OCI-LY7 (cell line): ENCODE measurements at regions not wholly inside any gene's neighbourhood (a gene's known extent, or its start where the extent isn't known, plus 50 kb on each side); places are given as distances from the start of the nearest gene placed in this dataset.
"Not testable (repeated sequence)": the region's sequence is repeated elsewhere in the genome, so short reads cannot be mapped to it uniquely, and the experiment has no call there.

Experiments used
- BruUV-seq: library from RNA; stranded (reverse); fragments of 400-500 nt; replicated peaks from 2 replicates; lab custom pipeline; 2021; lab: Mats Ljungman, UMichigan
- CTCF ChIA-PET: fragments of 300-600 bp; sonication (Branson Sonifier 250); formaldehyde crosslinking; loops from one replicate; lab custom pipeline; 2022; ENCODE audit warnings: antibody characterized with exemption; ENCODE audit not compliant: unreplicated experiment; lab: Charles Lee
- POLR2A ChIA-PET: fragments of 300-600 bp; sonication (Branson Sonifier 250); formaldehyde crosslinking; loops from one replicate; lab custom pipeline; 2022; ENCODE audit warnings: antibody characterized with exemption; lab: Charles Lee
- DNase-seq: peaks from one replicate; pipeline ENCODE4 v3.0.0-alpha.2; 2015; ENCODE audit warnings: low spot score
- H2AFZ ChIP-seq: fragments of 200-600 bp; sonication (generic), shearing (Covaris generic); 2 replicates; pipeline ENCODE4 v1.6.1; 2014; ENCODE audit warnings: mild to moderate bottlenecking, antibody characterized with exemption, low read length, moderate library complexity
- H3K27ac ChIP-seq: fragments of 200-600 bp; sonication (generic); 2 replicates; pipeline ENCODE4 v1.5.1; 2014; ENCODE audit warnings: mixed run types, low read depth, mild to moderate bottlenecking, moderate library complexity, low read length, inconsistent platforms; ENCODE audit not compliant: poor library complexity, severe bottlenecking
- H3K36me3 ChIP-seq: fragments of 200-600 bp; sonication (generic); 2 replicates; pipeline ENCODE4 v1.6.1; 2014; ENCODE audit warnings: mild to moderate bottlenecking, antibody characterized with exemption, low read length, moderate library complexity, mixed read lengths; ENCODE audit not compliant: insufficient read depth
- H3K4me1 ChIP-seq: fragments of 200-600 bp; sonication (generic); 2 replicates; pipeline ENCODE4 v1.5.1; 2014; ENCODE audit warnings: mild to moderate bottlenecking, low read length; ENCODE audit not compliant: insufficient read depth, poor library complexity, severe bottlenecking
- H3K4me2 ChIP-seq: fragments of 200-600 bp; sonication (generic); 2 replicates; pipeline ENCODE4 v1.6.1; 2014; ENCODE audit warnings: mild to moderate bottlenecking, low read length
- H3K4me3 ChIP-seq: fragments of 200-600 bp; sonication (generic); 2 replicates; pipeline ENCODE4 v1.5.1; 2014; ENCODE audit warnings: mild to moderate bottlenecking, low read depth, low read length; ENCODE audit not compliant: poor library complexity, severe bottlenecking
- H3K79me2 ChIP-seq: fragments of 200-600 bp; sonication (generic); 2 replicates; pipeline ENCODE4 v1.6.1; 2016; ENCODE audit warnings: low read depth, mild to moderate bottlenecking, low read length, moderate library complexity, mixed read lengths; ENCODE audit not compliant: insufficient read depth
- H3K9me2 ChIP-seq: fragments of 200-600 bp; sonication (generic); 2 replicates; pipeline ENCODE4 v1.6.1; 2016; ENCODE audit warnings: mild to moderate bottlenecking, low read length, mixed read lengths; ENCODE audit not compliant: insufficient read depth
- H3K9me3 ChIP-seq: fragments of 200-600 bp; sonication (generic); 2 replicates; pipeline ENCODE4 v1.6.1; 2014; ENCODE audit warnings: mild to moderate bottlenecking, mixed run types, low read length, mixed read lengths
- H4K20me1 ChIP-seq: fragments of 200-600 bp; sonication (generic); 2 replicates; pipeline ENCODE4 v1.6.1; 2014; ENCODE audit warnings: mild to moderate bottlenecking, antibody characterized with exemption, low read length, moderate library complexity, mixed read lengths; ENCODE audit not compliant: insufficient read depth
- EZH2phosphoT487 ChIP-seq: fragments of 200-600 bp; sonication (generic); IDR thresholded peaks from 2 replicates; pipeline ENCODE4 v1.6.1; 2018; ENCODE audit warnings: low read depth, borderline replicate concordance, mild to moderate bottlenecking, mixed run types, antibody characterized with exemption, low read length, moderate library complexity, mixed read lengths
- intact Hi-C: fragments of 100-400 bp; cut with micrococcal nuclease; formaldehyde crosslinking; loops from one replicate; pipeline ENCODE4 v1.10.0; 2022; ENCODE audit not compliant: unreplicated experiment
- TF ChIP-seq, protein P1 (sequence below): fragments of 200-600 bp; sonication (generic); conservative IDR thresholded peaks from 2 replicates; pipeline ENCODE4 v1.5.1; 2014; ENCODE audit warnings: mild to moderate bottlenecking, antibody characterized with exemption, low read length, moderate library complexity, mixed read lengths

DNA sequence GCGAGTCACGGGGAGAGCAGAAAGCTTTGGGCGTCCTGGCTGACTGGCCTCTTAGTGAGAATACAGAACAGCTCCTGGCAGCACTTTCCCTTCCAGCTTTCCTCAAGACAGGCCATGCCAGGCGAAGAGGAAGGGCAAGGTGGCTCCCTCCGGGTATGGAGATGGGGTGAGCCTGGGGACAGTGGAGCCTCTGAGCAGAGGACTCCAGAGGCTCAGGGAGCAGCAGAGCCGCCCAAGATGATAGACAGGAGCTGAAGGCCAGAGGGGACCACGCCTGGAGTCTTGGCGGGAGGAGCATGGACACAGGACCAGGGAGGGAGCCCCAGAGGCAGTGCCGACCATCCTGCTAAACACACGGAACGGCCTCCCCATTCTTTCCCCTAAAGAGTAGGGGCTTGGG, 229.1 kb downstream of the TM9SF2 start:
- Histone ChIP-seq H4K20me1 (no peaks in the 10 kb centered on the region), H3K4me3 (no peak overlapping the region), H3K27ac (no peak overlapping the region), H3K4me2 (no peak overlapping the region), H3K36me3 (no peaks in the 10 kb centered on the region), H3K79me2 (no peaks in the 10 kb centered on the region), H3K9me3 (no peaks in the 10 kb centered on the region), H2AFZ (no peak overlapping the region), H3K9me2 (no peaks in the 10 kb centered on the region), H3K4me1 (no peaks in the 10 kb centered on the region)
- DNase-seq: no peak
- POLR2A ChIA-PET: interaction anchor here (0.5 kb wide), 1 partner anchor 8 kb away, joined by 3 read pairs; no protein-coding TSS in a partner anchor
- no TSS peak for BruUV-seq
- intact Hi-C loops: no loop called here
- TF ChIP-seq EZH2phosphoT487: no peak
- TF ChIP-seq, protein P1, sequence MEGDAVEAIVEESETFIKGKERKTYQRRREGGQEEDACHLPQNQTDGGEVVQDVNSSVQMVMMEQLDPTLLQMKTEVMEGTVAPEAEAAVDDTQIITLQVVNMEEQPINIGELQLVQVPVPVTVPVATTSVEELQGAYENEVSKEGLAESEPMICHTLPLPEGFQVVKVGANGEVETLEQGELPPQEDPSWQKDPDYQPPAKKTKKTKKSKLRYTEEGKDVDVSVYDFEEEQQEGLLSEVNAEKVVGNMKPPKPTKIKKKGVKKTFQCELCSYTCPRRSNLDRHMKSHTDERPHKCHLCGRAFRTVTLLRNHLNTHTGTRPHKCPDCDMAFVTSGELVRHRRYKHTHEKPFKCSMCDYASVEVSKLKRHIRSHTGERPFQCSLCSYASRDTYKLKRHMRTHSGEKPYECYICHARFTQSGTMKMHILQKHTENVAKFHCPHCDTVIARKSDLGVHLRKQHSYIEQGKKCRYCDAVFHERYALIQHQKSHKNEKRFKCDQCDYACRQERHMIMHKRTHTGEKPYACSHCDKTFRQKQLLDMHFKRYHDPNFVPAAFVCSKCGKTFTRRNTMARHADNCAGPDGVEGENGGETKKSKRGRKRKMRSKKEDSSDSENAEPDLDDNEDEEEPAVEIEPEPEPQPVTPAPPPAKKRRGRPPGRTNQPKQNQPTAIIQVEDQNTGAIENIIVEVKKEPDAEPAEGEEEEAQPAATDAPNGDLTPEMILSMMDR: no peak
- CTCF ChIA-PET: no interaction called here

DNA sequence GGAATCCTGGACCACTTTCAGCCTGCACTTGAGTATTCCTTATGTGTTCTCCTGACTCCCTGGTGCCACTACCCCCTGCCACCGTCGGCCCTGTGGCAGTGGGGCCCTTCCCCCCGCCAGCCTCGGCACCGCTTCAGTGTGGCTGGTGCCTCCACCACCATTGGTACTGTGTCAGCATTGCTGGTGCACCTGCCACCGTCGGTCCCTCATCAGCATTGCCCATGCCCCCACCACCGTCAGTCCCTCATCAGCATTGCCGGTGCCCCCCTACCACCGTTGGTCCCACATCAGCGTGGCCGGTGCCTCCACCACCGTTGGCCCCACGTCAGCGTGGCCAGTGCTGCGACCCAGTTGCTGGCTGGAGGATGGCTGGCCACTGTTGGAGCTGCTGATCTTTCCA, 228.5 kb downstream of the TM9SF2 start:
- H3K9me3 ChIP-seq: no peaks in the 10 kb centered on the region
- ChIA-PET POLR2A (no interaction called here), CTCF (no interaction called here)
- no peaks in the 10 kb centered on the region for H4K20me1 ChIP-seq
- H3K4me3 ChIP-seq: no peak overlapping the region
- no peak overlapping the region for H2AFZ ChIP-seq
- no peak overlapping the region for H3K27ac ChIP-seq
- H3K4me2 ChIP-seq: no peak overlapping the region
- BruUV-seq: no TSS peak
- H3K79me2 ChIP-seq: no peaks in the 10 kb centered on the region
- TF ChIP-seq, protein P1: no peak
- no peak for TF ChIP-seq EZH2phosphoT487
- intact Hi-C loops: no loop called here
- H3K36me3 ChIP-seq: no peaks in the 10 kb centered on the region
- no peaks in the 10 kb centered on the region for H3K4me1 ChIP-seq
- no peak for DNase-seq
- H3K9me2 ChIP-seq: no peaks in the 10 kb centered on the region

DNA sequence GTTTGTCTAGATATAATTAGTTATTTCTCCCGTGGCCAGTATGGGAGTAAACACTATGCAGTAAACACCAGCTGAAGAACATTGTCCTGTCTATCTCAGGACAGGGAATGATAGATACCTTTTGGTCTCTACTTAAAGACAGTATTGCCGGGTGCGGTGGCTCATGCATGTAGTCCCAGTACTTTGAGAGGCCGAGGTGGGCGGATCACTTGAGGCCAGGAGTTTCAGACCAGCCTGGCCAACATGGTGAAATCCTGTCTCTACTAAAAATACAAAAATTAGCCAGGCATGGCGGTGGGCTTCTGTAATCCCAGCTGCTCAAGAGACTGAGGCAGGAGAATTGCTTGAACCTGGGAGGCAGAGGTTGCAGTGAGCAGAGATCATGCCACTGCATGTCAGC, 226.4 kb downstream of the TM9SF2 start:
- H3K79me2 ChIP-seq, H3K9me2 ChIP-seq, H3K4me3 ChIP-seq, BruUV-seq, H3K4me2 ChIP-seq, H3K4me1 ChIP-seq, H2AFZ ChIP-seq, H3K9me3 ChIP-seq, H4K20me1 ChIP-seq, CTCF ChIA-PET, H3K27ac ChIP-seq, H3K36me3 ChIP-seq, DNase-seq, intact Hi-C loops: not testable (repeated sequence)
- POLR2A ChIA-PET: interaction anchor here (0.6 kb wide), 1 partner anchor 722 kb away, joined by 4 read pairs; no protein-coding TSS in a partner anchor
